IMR-90 (cell line): ENCODE measurements at regions not wholly inside any gene's neighbourhood (a gene's known extent, or its start where the extent isn't known, plus 50 kb on each side); places are given as distances from the start of the nearest gene placed in this dataset.

Source experiments
- ATAC-seq: fragments of 200-7000 bp; cut with Tn5 transposase; 2 replicates; pipeline ENCODE4 v1.9.1; 2020; ENCODE audit warnings: low read depth, mild to moderate bottlenecking, moderate library complexity
- BruUV-seq: library from RNA; stranded (reverse); fragments of 400-500 nt; replicated peaks from 2 replicates; lab custom pipeline; 2021; lab: Mats Ljungman, UMichigan
- CTCF ChIA-PET: fragments of 300-600 bp; formaldehyde crosslinking; extraction: SDS; loops from one replicate; lab custom pipeline; 2021; ENCODE audit warnings: antibody characterized with exemption; lab: Yijun Ruan, JAX
- POLR2A ChIA-PET: fragments of 300-600 bp; sonication (Branson Sonifier 250); formaldehyde crosslinking; loops from one replicate; lab custom pipeline; 2022; ENCODE audit warnings: antibody characterized with exemption; ENCODE audit not compliant: unreplicated experiment; lab: Charles Lee
- DNase-seq: peaks from one replicate; pipeline ENCODE4 v3.0.0; 2013
- H2AFZ ChIP-seq: replicated peaks from 2 replicates; pipeline ENCODE3; 2013; ENCODE audit warnings: low read length, mild to moderate bottlenecking; ENCODE audit not compliant: poor library complexity
- H2AK5ac ChIP-seq: 2 replicates; pipeline ENCODE4 v1.6.1; 2013; ENCODE audit warnings: low read depth, low read length, inconsistent platforms
- H2AK9ac ChIP-seq: replicated peaks from 2 replicates; pipeline ENCODE3; 2013; ENCODE audit warnings: mild to moderate bottlenecking, low read depth, low read length, moderate library complexity; ENCODE audit not compliant: poor library complexity
- H2BK120ac ChIP-seq: 2 replicates; pipeline ENCODE4 v1.6.1; 2013; ENCODE audit warnings: low read depth, low read length, inconsistent platforms
- H2BK15ac ChIP-seq: 3 replicates; pipeline ENCODE4 v1.6.1; 2013; ENCODE audit warnings: low read depth, low read length, inconsistent platforms
- H2BK20ac ChIP-seq: 2 replicates; pipeline ENCODE4 v1.6.1; 2013; ENCODE audit warnings: low read depth, mild to moderate bottlenecking, inconsistent platforms, low read length, moderate library complexity
- H2BK5ac ChIP-seq: 2 replicates; pipeline ENCODE4 v1.6.1; 2013; ENCODE audit warnings: mild to moderate bottlenecking, low read depth, low read length, inconsistent platforms; ENCODE audit not compliant: poor library complexity, severe bottlenecking
- H3K14ac ChIP-seq: replicated peaks from 2 replicates; pipeline ENCODE4 v1.6.1; 2013; ENCODE audit warnings: low read depth, low read length, inconsistent platforms
- H3K18ac ChIP-seq: 2 replicates; pipeline ENCODE4 v1.6.1; 2013; ENCODE audit warnings: low read depth, low read length, control low read depth
- H3K23ac ChIP-seq: 2 replicates; pipeline ENCODE4 v1.6.1; 2013; ENCODE audit warnings: low read depth, low read length, inconsistent platforms
- H3K27ac ChIP-seq: 2 replicates; pipeline ENCODE4 v1.5.1; 2013; ENCODE audit warnings: mild to moderate bottlenecking, control low read depth, low read length; ENCODE audit not compliant: insufficient read depth
- H3K27me3 ChIP-seq: 2 replicates; pipeline ENCODE4 v1.6.1; 2013; ENCODE audit warnings: low read length; ENCODE audit not compliant: control insufficient read depth, insufficient read depth
- H3K36me3 ChIP-seq: 2 replicates; pipeline ENCODE4 v1.6.1; 2013; ENCODE audit warnings: low read length, mixed read lengths; ENCODE audit not compliant: control insufficient read depth, insufficient read depth
- H3K4ac ChIP-seq: 2 replicates; pipeline ENCODE4 v1.6.1; 2013; ENCODE audit warnings: low read depth, low read length, inconsistent platforms
- H3K4me1 ChIP-seq: 2 replicates; pipeline ENCODE4 v1.6.1; 2013; ENCODE audit warnings: low read length, mixed read lengths; ENCODE audit not compliant: control insufficient read depth, insufficient read depth
- H3K4me2 ChIP-seq: 2 replicates; pipeline ENCODE4 v1.6.1; 2013; ENCODE audit warnings: low read depth, mild to moderate bottlenecking, control low read depth, low read length, moderate library complexity
- H3K4me3 ChIP-seq: 2 replicates; pipeline ENCODE4 v1.5.1; 2013; ENCODE audit warnings: low read depth, mild to moderate bottlenecking, control low read depth, low read length, moderate library complexity; ENCODE audit not compliant: insufficient read depth
- H3K56ac ChIP-seq: 2 replicates; pipeline ENCODE4 v1.6.1; 2013; ENCODE audit warnings: low read length, inconsistent platforms; ENCODE audit not compliant: insufficient read depth; ENCODE audit errors: extremely low read depth
- H3K79me1 ChIP-seq, 2 experiments: 2 replicates each; pipeline ENCODE4 v1.6.1; 2013; ENCODE audit warnings: low read length in 2 of 2, inconsistent platforms in 1 of 2, low read depth in 1 of 2
- H3K9ac ChIP-seq: 2 replicates; pipeline ENCODE4 v1.6.1; 2013; ENCODE audit warnings: low read depth, low read length, control low read depth
- H3K9me1 ChIP-seq: 2 replicates; pipeline ENCODE4 v1.6.1; 2013; ENCODE audit warnings: low read length, inconsistent platforms; ENCODE audit not compliant: insufficient read depth
- H3K9me3 ChIP-seq: 2 replicates; pipeline ENCODE4 v1.6.1; 2013; ENCODE audit warnings: low read length; ENCODE audit not compliant: control insufficient read depth, insufficient read depth
- H4K20me1 ChIP-seq: 2 replicates; pipeline ENCODE4 v1.6.1; 2013; ENCODE audit warnings: low read length, inconsistent platforms; ENCODE audit not compliant: insufficient read depth
- H4K5ac ChIP-seq: 2 replicates; pipeline ENCODE4 v1.6.1; 2013; ENCODE audit warnings: mild to moderate bottlenecking, low read depth, low read length, control low read depth
- H4K8ac ChIP-seq, 2 experiments: 2 replicates each; pipeline ENCODE4 v1.6.1; 2013; ENCODE audit warnings: low read depth in 2 of 2, low read length in 2 of 2, control low read depth in 1 of 2, inconsistent platforms in 1 of 2
- H4K91ac ChIP-seq: 2 replicates; pipeline ENCODE4 v1.6.1; 2013; ENCODE audit warnings: low read depth, low read length, inconsistent platforms; ENCODE audit not compliant: insufficient read depth
- CHD1 ChIP-seq: IDR thresholded peaks from 2 replicates; pipeline ENCODE4 v1.6.1; 2012; ENCODE audit warnings: low read depth, low read length, improper control_type of control experiment
- ELK1 ChIP-seq: fragments of 150-350 bp; IDR thresholded peaks from 2 replicates; pipeline ENCODE4 v1.6.1; 2016; ENCODE audit warnings: low read depth, mild to moderate bottlenecking, low read length, moderate library complexity, borderline replicate concordance
- WGBS, 2 experiments: methylation state at CpG; one replicate each; pipeline versions ENCODE4 v1.1.5 to v1.1.7; 2013; ENCODE audit warnings: missing lambda C conversion rate in 2 of 2; ENCODE audit not compliant: insufficient read length in 1 of 2; ENCODE audit errors: extremely low coverage in 2 of 2; 5-methylcytosine and 5-hydroxymethylcytosine counted together
- dilution Hi-C: fragments of 300-500 bp; cut with HindIII; formaldehyde crosslinking; loops from one replicate; pipeline ENCODE4 v1.14.3; 2018; ENCODE audit warnings: low sequenced_read_pairs; ENCODE audit not compliant: unreplicated experiment
- in situ Hi-C: fragments of 300-500 bp; cut with MboI; formaldehyde crosslinking; loops from 3 replicates; pipeline ENCODE4 v1.14.3; 2019; ENCODE audit warnings: low sequenced_read_pairs, inconsistent platforms, mixed read lengths
- intact Hi-C: fragments of 100-400 bp; cut with micrococcal nuclease; formaldehyde crosslinking; loops from 2 replicates; pipeline ENCODE4 v1.10.0; 2022

- ChIA-PET POLR2A (no interaction called here), CTCF (no interaction called here)
- Histone ChIP-seq H3K4me2 (no peak overlapping the region), H4K91ac (no peak overlapping the region), H4K5ac (no peak overlapping the region), H3K27me3 (no peaks in the 10 kb centered on the region), H3K9me3 (peaks cover 12% of the 10 kb centered on the region), H2AK5ac (no peak overlapping the region), H2BK5ac (no peak overlapping the region), H4K8ac (no peak overlapping the region), H3K56ac (no peak overlapping the region), H3K14ac (no peak overlapping the region), H3K79me1 (no peaks in the 10 kb centered on the region), H3K23ac (no peak overlapping the region), H3K4ac (no peak overlapping the region), H3K9me1 (no peaks in the 10 kb centered on the region), H3K27ac (no peak overlapping the region), H2BK20ac (no peak overlapping the region), H2AFZ (no peak overlapping the region), H3K36me3 (no peaks in the 10 kb centered on the region), H3K9ac (no peak overlapping the region), H3K4me1 (no peaks in the 10 kb centered on the region), H2BK15ac (no peak overlapping the region), H4K20me1 (no peaks in the 10 kb centered on the region), H2BK120ac (no peak overlapping the region), H3K18ac (no peak overlapping the region), H3K4me3 (no peak overlapping the region), H2AK9ac (no peak overlapping the region)
- 0% methylated on average over 1 of the region's 1 CpG; no CpG with 5 or more reads in 1 of the 2 experiments for WGBS, 2 experiments
- intact Hi-C loops (no loop called here), dilution Hi-C loops (no loop called here), in situ Hi-C loops (no loop called here)
- TF ChIP-seq CHD1 (no peak), ELK1 (no peak)
- ATAC-seq: no peak
- no peak for DNase-seq
- BruUV-seq: no TSS peak
Observed at GRCh38 chr2:4868466-4868865, 823.7 kb upstream of the SOX11 start.
